H9 (cell line): ENCODE measurements at regions not wholly inside any gene's neighbourhood (a gene's known extent, or its start where the extent isn't known, plus 50 kb on each side); places are given as distances from the start of the nearest gene placed in this dataset.

Experiments used
- DNase-seq: peaks from one replicate; pipeline ENCODE4 v3.0.0-alpha.2; 2017
- H2AFZ ChIP-seq: one replicate; pipeline ENCODE4 v1.6.1; 2013; ENCODE audit warnings: mild to moderate bottlenecking, low read length, control low read depth, moderate library complexity
- H2AK5ac ChIP-seq: 2 replicates; pipeline ENCODE4 v1.6.1; 2013; ENCODE audit warnings: low read length, control low read depth, mixed read lengths; ENCODE audit not compliant: insufficient read length
- H2BK120ac ChIP-seq: one replicate; pipeline ENCODE4 v1.6.1; 2013; ENCODE audit warnings: low read depth, mild to moderate bottlenecking, low read length, control low read depth, inconsistent platforms; ENCODE audit not compliant: poor library complexity, severe bottlenecking
- H2BK12ac ChIP-seq: 2 replicates; pipeline ENCODE4 v1.6.1; 2013; ENCODE audit warnings: low read length, control low read depth, mixed read lengths, low read depth; ENCODE audit not compliant: insufficient read length
- H2BK15ac ChIP-seq: 2 replicates; pipeline ENCODE4 v1.6.1; 2013; ENCODE audit warnings: low read depth, low read length, control low read depth
- H2BK20ac ChIP-seq: one replicate; pipeline ENCODE4 v1.6.1; 2013; ENCODE audit warnings: low read depth, mild to moderate bottlenecking, low read length, control low read depth, inconsistent platforms; ENCODE audit not compliant: poor library complexity, severe bottlenecking
- H2BK5ac ChIP-seq: 2 replicates; pipeline ENCODE4 v1.6.1; 2013; ENCODE audit warnings: low read length, control low read depth, mixed read lengths; ENCODE audit not compliant: insufficient read length
- H3K14ac ChIP-seq: 2 replicates; pipeline ENCODE4 v1.6.1; 2013; ENCODE audit warnings: low read length, control low read depth; ENCODE audit not compliant: insufficient read depth
- H3K18ac ChIP-seq: 2 replicates; pipeline ENCODE4 v1.6.1; 2013; ENCODE audit warnings: low read depth, mild to moderate bottlenecking, mixed read lengths, low read length, control low read depth; ENCODE audit not compliant: insufficient read length
- H3K23ac ChIP-seq: 2 replicates; pipeline ENCODE4 v1.6.1; 2013; ENCODE audit warnings: low read length, control low read depth, mixed read lengths, low read depth; ENCODE audit not compliant: insufficient read length
- H3K23me2 ChIP-seq: 2 replicates; pipeline ENCODE4 v1.6.1; 2013; ENCODE audit warnings: low read depth, mild to moderate bottlenecking, mixed read lengths, low read length, control low read depth; ENCODE audit not compliant: insufficient read length, poor library complexity, severe bottlenecking
- H3K27ac ChIP-seq: 2 replicates; pipeline ENCODE4 v1.5.1; 2013; ENCODE audit warnings: low read length, control low read depth, mixed read lengths, low read depth; ENCODE audit not compliant: insufficient read length
- H3K27me3 ChIP-seq: 2 replicates; pipeline ENCODE4 v1.6.1; 2013; ENCODE audit warnings: low read length, control low read depth, inconsistent platforms; ENCODE audit not compliant: insufficient read depth
- H3K4ac ChIP-seq: 2 replicates; pipeline ENCODE4 v1.6.1; 2013; ENCODE audit warnings: low read depth, mild to moderate bottlenecking, control low read depth, inconsistent platforms, low read length, moderate library complexity
- H3K4me1 ChIP-seq: 2 replicates; pipeline ENCODE4 v1.6.1; 2013; ENCODE audit warnings: low read length, control low read depth, inconsistent platforms; ENCODE audit not compliant: insufficient read depth
- H3K4me2 ChIP-seq: 2 replicates; pipeline ENCODE4 v1.6.1; 2013; ENCODE audit warnings: low read length, control low read depth, mixed read lengths; ENCODE audit not compliant: insufficient read length, insufficient read depth
- H3K56ac ChIP-seq: 2 replicates; pipeline ENCODE4 v1.6.1; 2013; ENCODE audit warnings: low read depth, mild to moderate bottlenecking, mixed read lengths, low read length, control low read depth; ENCODE audit not compliant: insufficient read length
- H3K79me1 ChIP-seq: 2 replicates; pipeline ENCODE4 v1.6.1; 2013; ENCODE audit warnings: low read depth, mild to moderate bottlenecking, moderate library complexity, low read length, control low read depth, inconsistent platforms; ENCODE audit not compliant: insufficient read depth, poor library complexity, severe bottlenecking
- H3K79me2 ChIP-seq: 2 replicates; pipeline ENCODE4 v1.6.1; 2013; ENCODE audit warnings: low read length, control low read depth, inconsistent platforms; ENCODE audit not compliant: insufficient read depth
- H3K9ac ChIP-seq: 2 replicates; pipeline ENCODE4 v1.6.1; 2013; ENCODE audit warnings: low read length, control low read depth, mixed read lengths; ENCODE audit not compliant: insufficient read length; ENCODE audit errors: extremely low read depth
- H3K9me3 ChIP-seq: one replicate; pipeline ENCODE4 v1.6.1; 2013; ENCODE audit warnings: low read depth, low read length, inconsistent platforms; ENCODE audit not compliant: control insufficient read depth
- H3T11ph ChIP-seq: one replicate; pipeline ENCODE4 v1.6.1; 2013; ENCODE audit warnings: mild to moderate bottlenecking, low read length, control low read depth, inconsistent platforms
- H4K20me1 ChIP-seq: one replicate; pipeline ENCODE4 v1.6.1; 2013; ENCODE audit not compliant: control insufficient read depth, insufficient read length, insufficient read depth
- H4K5ac ChIP-seq: 2 replicates; pipeline ENCODE4 v1.6.1; 2013; ENCODE audit warnings: low read depth, mild to moderate bottlenecking, mixed read lengths, low read length, control low read depth; ENCODE audit not compliant: insufficient read length
- H4K8ac ChIP-seq: replicated peaks from 2 replicates; pipeline ENCODE4 v1.6.1; 2013; ENCODE audit warnings: low read length, control low read depth, mixed read lengths, low read depth; ENCODE audit not compliant: insufficient read length
- H4K91ac ChIP-seq: 2 replicates; pipeline ENCODE4 v1.6.1; 2013; ENCODE audit warnings: low read depth, mild to moderate bottlenecking, moderate library complexity, mixed read lengths, low read length, control low read depth; ENCODE audit not compliant: insufficient read length
- H3K27ac Mint-ChIP-seq, 3 experiments: 2 replicates in 2 of 3; 3 replicates in 1 of 3; pipeline ENCODE4 v1.8.0; 2020 to 2021; ENCODE audit warnings: mixed read lengths in 3 of 3, mild to moderate bottlenecking in 1 of 3, moderate library complexity in 1 of 3
- H3K27me3 Mint-ChIP-seq: 2 replicates; pipeline ENCODE4 v1.8.0; 2021; ENCODE audit warnings: low read depth, mild to moderate bottlenecking, moderate library complexity, mixed read lengths
- H3K36me3 Mint-ChIP-seq, 3 experiments: 2 replicates in 2 of 3; 3 replicates in 1 of 3; pipeline ENCODE4 v1.8.0; 2020 to 2021; ENCODE audit warnings: low read depth in 3 of 3, mixed read lengths in 3 of 3; ENCODE audit not compliant: insufficient read depth in 1 of 3
- H3K4me1 Mint-ChIP-seq, 2 experiments: 2 replicates each; pipeline ENCODE4 v1.8.0; 2020; ENCODE audit warnings: mixed read lengths in 2 of 2
- H3K4me3 Mint-ChIP-seq, 2 experiments: 2 replicates in 1 of 2; 3 replicates in 1 of 2; pipeline ENCODE4 v1.8.0; 2020 to 2021; ENCODE audit warnings: mild to moderate bottlenecking in 2 of 2, mixed read lengths in 2 of 2, moderate library complexity in 1 of 2
- H3K9me3 Mint-ChIP-seq, 2 experiments: 2 replicates in 1 of 2; 3 replicates in 1 of 2; pipeline ENCODE4 v1.8.0; 2020; ENCODE audit warnings: mild to moderate bottlenecking in 2 of 2, mixed read lengths in 2 of 2, moderate library complexity in 1 of 2
- CTCF ChIP-seq: fragments of 200-600 bp; sonication (generic); conservative IDR thresholded peaks from 3 replicates; pipeline ENCODE4 v1.8.0; 2021; ENCODE audit warnings: antibody characterized with exemption, mild to moderate bottlenecking
- WGBS: extraction: QIAGEN DNeasy Blood & Tissue Kit; methylation state at CpG from one replicate; pipeline ENCODE4 v1.1.7; 2013; ENCODE audit warnings: missing lambda C conversion rate, low lambda C conversion rate, mixed read lengths; ENCODE audit not compliant: insufficient read length; ENCODE audit errors: extremely low coverage; 5-methylcytosine and 5-hydroxymethylcytosine counted together

- Histone ChIP-seq H2BK15ac (no peak overlapping the region), H3K14ac (no peak overlapping the region), H2BK12ac (no peak overlapping the region), H3K9me3 (no peaks in the 10 kb centered on the region), H3K4me2 (no peak overlapping the region), H3K27ac (no peak overlapping the region), H4K20me1 (no peaks in the 10 kb centered on the region), H2AFZ (no peak overlapping the region), H3K56ac (no peak overlapping the region), H3K9ac (no peak overlapping the region), H3K4ac (no peak overlapping the region), H4K8ac (no peak overlapping the region), H4K5ac (no peak overlapping the region), H4K91ac (no peak overlapping the region), H2BK5ac (no peak overlapping the region), H2AK5ac (no peak overlapping the region), H3K18ac (no peak overlapping the region), H3K23ac (no peak overlapping the region), H2BK20ac (no peak overlapping the region), H3K27me3 (no peaks in the 10 kb centered on the region), H2BK120ac (no peak overlapping the region), H3T11ph (no peak overlapping the region), H3K79me1 (no peaks in the 10 kb centered on the region), H3K4me1 (no peaks in the 10 kb centered on the region), H3K79me2 (no peaks in the 10 kb centered on the region), H3K23me2 (no peaks in the 10 kb centered on the region)
- H3K4me1 Mint-ChIP-seq: peaks cover 8 to 10% of the 10 kb centered on the region in 2 experiments
- no peak overlapping the region for H3K4me3 Mint-ChIP-seq
- no peak overlapping the region for H3K27ac Mint-ChIP-seq
- H3K36me3 Mint-ChIP-seq: peaks cover 0 to 4% (median 4%) of the 10 kb centered on the region in 3 experiments; a peak in 4 of 7 replicates
- DNase-seq: no peak
- H3K9me3 Mint-ChIP-seq: peaks cover 8 to 10% of the 10 kb centered on the region in 2 experiments
- no CpG with 5 or more reads among the region's 3 CpGs for WGBS
- no peaks in the 10 kb centered on the region; the same call in 1 of the 2 replicates for H3K27me3 Mint-ChIP-seq
- no peak for TF ChIP-seq CTCF
Measured at GRCh38 chr4:127307996-127308395, 324.8 kb upstream of the INTU start.
